Left renal pelvis (tissue), 4 donors: ENCODE measurements at regions not wholly inside any gene's neighbourhood (a gene's known extent, or its start where the extent isn't known, plus 50 kb on each side); places are given as distances from the start of the nearest gene placed in this dataset.
A peak's percentile ranks its signal among the peaks of the same experiment; 100 is the strongest.
"Not testable (repeated sequence)": the region's sequence is repeated elsewhere in the genome, so short reads cannot be mapped to it uniquely, and the experiment has no call there.

Source experiments
- DNase-seq, 4 donors: peaks; one replicate each; pipeline ENCODE4 v3.0.0-alpha.2; 2013; ENCODE audit warnings: low read depth in 4 of 4, low spot score in 3 of 4

- DNase-seq: no peak
Observed at GRCh38 chr17:55996826-55997225, 156.4 kb upstream of the ANKFN1 start.

GRCh38 chr17:56000411-56000810, 152.9 kb upstream of the ANKFN1 start:
- no peak for DNase-seq

- DNase-seq: not testable (repeated sequence)
Observed at GRCh38 chr17:56002656-56003055, 150.6 kb upstream of the ANKFN1 start.

- DNase-seq: peak; percentile 10 to 41 (median 18)
Observed at GRCh38 chr17:56009795-56010651, 143.3 kb upstream of the ANKFN1 start.

GRCh38 chr17:56011406-56012131, 141.7 kb upstream of the ANKFN1 start:
- DNase-seq: no peak

GRCh38 chr17:56018211-56018610, 135.1 kb upstream of the ANKFN1 start:
- DNase-seq: no peak

GRCh38 chr17:56020369-56020768, 132.9 kb upstream of the ANKFN1 start:
- DNase-seq: no peak

GRCh38 chr17:56021681-56022190, 131.5 kb upstream of the ANKFN1 start:
- DNase-seq: no peak

- DNase-seq: no peak
Observed at GRCh38 chr17:56023851-56024250, 129.4 kb upstream of the ANKFN1 start.

GRCh38 chr17:56026915-56027314, 126.4 kb upstream of the ANKFN1 start:
- no peak for DNase-seq

- DNase-seq: no peak
Observed at GRCh38 chr17:56028837-56029236, 124.4 kb upstream of the ANKFN1 start.

- DNase-seq: no peak
Observed at GRCh38 chr17:56030009-56030624, 123.2 kb upstream of the ANKFN1 start.

GRCh38 chr17:56031636-56032035, 121.6 kb upstream of the ANKFN1 start:
- no peak for DNase-seq

GRCh38 chr17:56034197-56034635, 119.1 kb upstream of the ANKFN1 start:
- no peak for DNase-seq

- no peak for DNase-seq
Observed at GRCh38 chr17:56038131-56038530, 115.1 kb upstream of the ANKFN1 start.

- DNase-seq: no peak
Observed at GRCh38 chr17:56045872-56046271, 107.4 kb upstream of the ANKFN1 start.

GRCh38 chr17:56047331-56047730, 105.9 kb upstream of the ANKFN1 start:
- DNase-seq: peak in 3 of 4 donors; percentile 22 to 52 (median 29)

- no peak for DNase-seq
Observed at GRCh38 chr17:56057869-56058268, 95.4 kb upstream of the ANKFN1 start.

GRCh38 chr17:56064506-56064905, 88.8 kb upstream of the ANKFN1 start:
- no peak for DNase-seq

GRCh38 chr17:56074361-56074890, 78.8 kb upstream of the ANKFN1 start:
- no peak for DNase-seq

- DNase-seq: no peak
Observed at GRCh38 chr17:56076980-56077379, 76.3 kb upstream of the ANKFN1 start.
